H9 (cell line): ENCODE measurements at regions not wholly inside any gene's neighbourhood (a gene's known extent, or its start where the extent isn't known, plus 50 kb on each side); places are given as distances from the start of the nearest gene placed in this dataset.

ENCODE experiments used
- DNase-seq: peaks from one replicate; pipeline ENCODE4 v3.0.0-alpha.2; 2017
- H2AFZ ChIP-seq: one replicate; pipeline ENCODE4 v1.6.1; 2013; ENCODE audit warnings: mild to moderate bottlenecking, low read length, control low read depth, moderate library complexity
- H2AK5ac ChIP-seq: 2 replicates; pipeline ENCODE4 v1.6.1; 2013; ENCODE audit warnings: low read length, control low read depth, mixed read lengths; ENCODE audit not compliant: insufficient read length
- H2BK120ac ChIP-seq: one replicate; pipeline ENCODE4 v1.6.1; 2013; ENCODE audit warnings: low read depth, mild to moderate bottlenecking, low read length, control low read depth, inconsistent platforms; ENCODE audit not compliant: poor library complexity, severe bottlenecking
- H2BK12ac ChIP-seq: 2 replicates; pipeline ENCODE4 v1.6.1; 2013; ENCODE audit warnings: low read length, control low read depth, mixed read lengths, low read depth; ENCODE audit not compliant: insufficient read length
- H2BK15ac ChIP-seq: 2 replicates; pipeline ENCODE4 v1.6.1; 2013; ENCODE audit warnings: low read depth, low read length, control low read depth
- H2BK20ac ChIP-seq: one replicate; pipeline ENCODE4 v1.6.1; 2013; ENCODE audit warnings: low read depth, mild to moderate bottlenecking, low read length, control low read depth, inconsistent platforms; ENCODE audit not compliant: poor library complexity, severe bottlenecking
- H2BK5ac ChIP-seq: 2 replicates; pipeline ENCODE4 v1.6.1; 2013; ENCODE audit warnings: low read length, control low read depth, mixed read lengths; ENCODE audit not compliant: insufficient read length
- H3K14ac ChIP-seq: 2 replicates; pipeline ENCODE4 v1.6.1; 2013; ENCODE audit warnings: low read length, control low read depth; ENCODE audit not compliant: insufficient read depth
- H3K18ac ChIP-seq: 2 replicates; pipeline ENCODE4 v1.6.1; 2013; ENCODE audit warnings: low read depth, mild to moderate bottlenecking, mixed read lengths, low read length, control low read depth; ENCODE audit not compliant: insufficient read length
- H3K23ac ChIP-seq: 2 replicates; pipeline ENCODE4 v1.6.1; 2013; ENCODE audit warnings: low read length, control low read depth, mixed read lengths, low read depth; ENCODE audit not compliant: insufficient read length
- H3K23me2 ChIP-seq: 2 replicates; pipeline ENCODE4 v1.6.1; 2013; ENCODE audit warnings: low read depth, mild to moderate bottlenecking, mixed read lengths, low read length, control low read depth; ENCODE audit not compliant: insufficient read length, poor library complexity, severe bottlenecking
- H3K27ac ChIP-seq: 2 replicates; pipeline ENCODE4 v1.5.1; 2013; ENCODE audit warnings: low read length, control low read depth, mixed read lengths, low read depth; ENCODE audit not compliant: insufficient read length
- H3K27me3 ChIP-seq: 2 replicates; pipeline ENCODE4 v1.6.1; 2013; ENCODE audit warnings: low read length, control low read depth, inconsistent platforms; ENCODE audit not compliant: insufficient read depth
- H3K4ac ChIP-seq: 2 replicates; pipeline ENCODE4 v1.6.1; 2013; ENCODE audit warnings: low read depth, mild to moderate bottlenecking, control low read depth, inconsistent platforms, low read length, moderate library complexity
- H3K4me1 ChIP-seq: 2 replicates; pipeline ENCODE4 v1.6.1; 2013; ENCODE audit warnings: low read length, control low read depth, inconsistent platforms; ENCODE audit not compliant: insufficient read depth
- H3K4me2 ChIP-seq: 2 replicates; pipeline ENCODE4 v1.6.1; 2013; ENCODE audit warnings: low read length, control low read depth, mixed read lengths; ENCODE audit not compliant: insufficient read length, insufficient read depth
- H3K56ac ChIP-seq: 2 replicates; pipeline ENCODE4 v1.6.1; 2013; ENCODE audit warnings: low read depth, mild to moderate bottlenecking, mixed read lengths, low read length, control low read depth; ENCODE audit not compliant: insufficient read length
- H3K79me1 ChIP-seq: 2 replicates; pipeline ENCODE4 v1.6.1; 2013; ENCODE audit warnings: low read depth, mild to moderate bottlenecking, moderate library complexity, low read length, control low read depth, inconsistent platforms; ENCODE audit not compliant: insufficient read depth, poor library complexity, severe bottlenecking
- H3K79me2 ChIP-seq: 2 replicates; pipeline ENCODE4 v1.6.1; 2013; ENCODE audit warnings: low read length, control low read depth, inconsistent platforms; ENCODE audit not compliant: insufficient read depth
- H3K9ac ChIP-seq: 2 replicates; pipeline ENCODE4 v1.6.1; 2013; ENCODE audit warnings: low read length, control low read depth, mixed read lengths; ENCODE audit not compliant: insufficient read length; ENCODE audit errors: extremely low read depth
- H3K9me3 ChIP-seq: one replicate; pipeline ENCODE4 v1.6.1; 2013; ENCODE audit warnings: low read depth, low read length, inconsistent platforms; ENCODE audit not compliant: control insufficient read depth
- H3T11ph ChIP-seq: one replicate; pipeline ENCODE4 v1.6.1; 2013; ENCODE audit warnings: mild to moderate bottlenecking, low read length, control low read depth, inconsistent platforms
- H4K20me1 ChIP-seq: one replicate; pipeline ENCODE4 v1.6.1; 2013; ENCODE audit not compliant: control insufficient read depth, insufficient read length, insufficient read depth
- H4K5ac ChIP-seq: 2 replicates; pipeline ENCODE4 v1.6.1; 2013; ENCODE audit warnings: low read depth, mild to moderate bottlenecking, mixed read lengths, low read length, control low read depth; ENCODE audit not compliant: insufficient read length
- H4K8ac ChIP-seq: replicated peaks from 2 replicates; pipeline ENCODE4 v1.6.1; 2013; ENCODE audit warnings: low read length, control low read depth, mixed read lengths, low read depth; ENCODE audit not compliant: insufficient read length
- H4K91ac ChIP-seq: 2 replicates; pipeline ENCODE4 v1.6.1; 2013; ENCODE audit warnings: low read depth, mild to moderate bottlenecking, moderate library complexity, mixed read lengths, low read length, control low read depth; ENCODE audit not compliant: insufficient read length
- H3K27ac Mint-ChIP-seq, 3 experiments: 2 replicates in 2 of 3; 3 replicates in 1 of 3; pipeline ENCODE4 v1.8.0; 2020 to 2021; ENCODE audit warnings: mixed read lengths in 3 of 3, mild to moderate bottlenecking in 1 of 3, moderate library complexity in 1 of 3
- H3K27me3 Mint-ChIP-seq: 2 replicates; pipeline ENCODE4 v1.8.0; 2021; ENCODE audit warnings: low read depth, mild to moderate bottlenecking, moderate library complexity, mixed read lengths
- H3K36me3 Mint-ChIP-seq, 3 experiments: 2 replicates in 2 of 3; 3 replicates in 1 of 3; pipeline ENCODE4 v1.8.0; 2020 to 2021; ENCODE audit warnings: low read depth in 3 of 3, mixed read lengths in 3 of 3; ENCODE audit not compliant: insufficient read depth in 1 of 3
- H3K4me1 Mint-ChIP-seq, 2 experiments: 2 replicates each; pipeline ENCODE4 v1.8.0; 2020; ENCODE audit warnings: mixed read lengths in 2 of 2
- H3K4me3 Mint-ChIP-seq, 2 experiments: 2 replicates in 1 of 2; 3 replicates in 1 of 2; pipeline ENCODE4 v1.8.0; 2020 to 2021; ENCODE audit warnings: mild to moderate bottlenecking in 2 of 2, mixed read lengths in 2 of 2, moderate library complexity in 1 of 2
- H3K9me3 Mint-ChIP-seq, 2 experiments: 2 replicates in 1 of 2; 3 replicates in 1 of 2; pipeline ENCODE4 v1.8.0; 2020; ENCODE audit warnings: mild to moderate bottlenecking in 2 of 2, mixed read lengths in 2 of 2, moderate library complexity in 1 of 2
- WGBS: extraction: QIAGEN DNeasy Blood & Tissue Kit; methylation state at CpG from one replicate; pipeline ENCODE4 v1.1.7; 2013; ENCODE audit warnings: missing lambda C conversion rate, low lambda C conversion rate, mixed read lengths; ENCODE audit not compliant: insufficient read length; ENCODE audit errors: extremely low coverage; 5-methylcytosine and 5-hydroxymethylcytosine counted together
- TF ChIP-seq, protein P1 (sequence below): fragments of 200-600 bp; sonication (generic); conservative IDR thresholded peaks from 3 replicates; pipeline ENCODE4 v1.8.0; 2021; ENCODE audit warnings: antibody characterized with exemption, mild to moderate bottlenecking

DNA sequence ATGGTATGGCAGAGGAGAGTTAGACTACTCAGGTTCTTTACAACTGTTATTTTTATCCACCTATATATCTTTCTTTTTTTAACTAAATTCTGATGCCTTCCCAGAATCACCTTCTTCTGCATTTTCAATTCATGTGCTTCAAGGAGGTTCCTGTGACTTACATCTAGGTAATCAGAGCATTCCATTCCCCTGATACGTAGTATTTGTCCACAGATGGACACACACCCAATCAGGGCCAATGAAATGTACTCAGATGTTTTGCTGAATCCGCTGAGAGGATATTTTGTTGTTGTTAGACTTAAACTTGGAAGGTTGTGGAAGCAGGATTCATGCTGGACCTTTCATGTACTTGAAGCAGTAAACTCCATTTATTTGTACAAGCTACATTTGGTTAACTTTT, 159.4 kb upstream of the FER start:
- Histone ChIP-seq H3K79me1 (no peaks in the 10 kb centered on the region), H2AFZ (no peak overlapping the region), H2BK15ac (no peak overlapping the region), H3K27me3 (no peaks in the 10 kb centered on the region), H3T11ph (no peak overlapping the region), H3K18ac (no peak overlapping the region), H4K91ac (no peak overlapping the region), H3K4me2 (no peak overlapping the region), H3K9ac (no peak overlapping the region), H4K5ac (no peak overlapping the region), H2BK120ac (no peak overlapping the region), H2BK20ac (no peak overlapping the region), H3K56ac (no peak overlapping the region), H3K9me3 (no peaks in the 10 kb centered on the region), H4K20me1 (no peaks in the 10 kb centered on the region), H3K23me2 (no peaks in the 10 kb centered on the region), H2AK5ac (no peak overlapping the region), H3K4me1 (no peaks in the 10 kb centered on the region), H3K4ac (no peak overlapping the region), H3K79me2 (no peaks in the 10 kb centered on the region), H4K8ac (no peak overlapping the region), H3K27ac (no peak overlapping the region), H2BK5ac (no peak overlapping the region), H3K14ac (no peak overlapping the region), H3K23ac (no peak overlapping the region), H2BK12ac (no peak overlapping the region)
- WGBS, result no CpG with 5 or more reads among the region's 2 CpGs
- TF ChIP-seq, protein P1, sequence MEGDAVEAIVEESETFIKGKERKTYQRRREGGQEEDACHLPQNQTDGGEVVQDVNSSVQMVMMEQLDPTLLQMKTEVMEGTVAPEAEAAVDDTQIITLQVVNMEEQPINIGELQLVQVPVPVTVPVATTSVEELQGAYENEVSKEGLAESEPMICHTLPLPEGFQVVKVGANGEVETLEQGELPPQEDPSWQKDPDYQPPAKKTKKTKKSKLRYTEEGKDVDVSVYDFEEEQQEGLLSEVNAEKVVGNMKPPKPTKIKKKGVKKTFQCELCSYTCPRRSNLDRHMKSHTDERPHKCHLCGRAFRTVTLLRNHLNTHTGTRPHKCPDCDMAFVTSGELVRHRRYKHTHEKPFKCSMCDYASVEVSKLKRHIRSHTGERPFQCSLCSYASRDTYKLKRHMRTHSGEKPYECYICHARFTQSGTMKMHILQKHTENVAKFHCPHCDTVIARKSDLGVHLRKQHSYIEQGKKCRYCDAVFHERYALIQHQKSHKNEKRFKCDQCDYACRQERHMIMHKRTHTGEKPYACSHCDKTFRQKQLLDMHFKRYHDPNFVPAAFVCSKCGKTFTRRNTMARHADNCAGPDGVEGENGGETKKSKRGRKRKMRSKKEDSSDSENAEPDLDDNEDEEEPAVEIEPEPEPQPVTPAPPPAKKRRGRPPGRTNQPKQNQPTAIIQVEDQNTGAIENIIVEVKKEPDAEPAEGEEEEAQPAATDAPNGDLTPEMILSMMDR, result no peak
- no peaks in the 10 kb centered on the region; a peak in 1 of 7 replicates for H3K36me3 Mint-ChIP-seq
- H3K27ac Mint-ChIP-seq, result no peak overlapping the region
- no peaks in the 10 kb centered on the region; a peak in 1 of 5 replicates for H3K9me3 Mint-ChIP-seq
- H3K4me1 Mint-ChIP-seq, result peaks cover 0 to 3% of the 10 kb centered on the region in 2 experiments; a peak in 2 of 4 replicates
- H3K4me3 Mint-ChIP-seq, result no peak overlapping the region
- no peaks in the 10 kb centered on the region for H3K27me3 Mint-ChIP-seq
- DNase-seq, result no peak
